LNCAP (cell line): ENCODE measurements at regions not wholly inside any gene's neighbourhood (a gene's known extent, or its start where the extent isn't known, plus 50 kb on each side); places are given as distances from the start of the nearest gene placed in this dataset.

Experiments
- CTCF ChIP-seq: fragments of 450-650 bp; IDR thresholded peaks from 2 replicates; pipeline ENCODE4 v1.5.1; 2017; ENCODE audit warnings: mild to moderate bottlenecking

DNA sequence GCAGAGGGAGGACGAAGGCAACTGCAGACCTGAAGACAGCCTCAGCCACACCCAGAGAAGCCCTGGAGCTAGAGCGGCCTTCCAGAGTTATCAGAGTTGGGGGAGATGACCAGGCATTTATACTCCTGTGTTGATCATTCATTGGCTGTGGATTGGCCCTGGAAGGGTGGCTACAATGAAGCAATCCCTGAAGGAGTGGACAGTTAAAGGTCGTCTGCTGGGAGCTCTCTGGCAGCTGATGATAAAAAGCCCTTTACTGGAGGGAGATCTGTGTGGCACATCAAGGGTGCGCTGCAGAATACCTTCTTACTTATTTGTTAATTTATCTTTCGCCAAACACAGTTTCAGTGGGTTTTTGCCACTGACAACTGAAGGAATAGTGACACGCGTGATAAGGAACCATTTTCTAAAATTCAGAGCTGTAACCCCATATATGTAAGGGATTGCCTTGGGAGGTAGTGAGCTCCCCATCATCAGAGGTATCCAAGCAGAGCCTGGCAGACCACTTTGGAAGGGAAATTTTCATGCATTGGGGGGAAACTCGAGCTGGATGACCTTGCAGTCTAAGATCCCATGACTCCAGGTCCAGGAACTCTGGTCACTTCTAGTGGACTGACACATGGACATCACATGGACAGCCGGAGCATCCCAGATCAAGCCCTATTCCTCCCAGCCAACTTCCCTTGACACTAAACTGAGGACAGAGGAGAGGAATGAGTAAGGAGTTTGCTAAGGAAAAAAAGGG lies 126.4 kb upstream of the GADD45A start:
- TF ChIP-seq CTCF, result no peak

GRCh38 chr1:67559222-67559700 lies 125.7 kb upstream of the GADD45A start:
- no peak for TF ChIP-seq CTCF

- no peak for TF ChIP-seq CTCF
These were observed 124.3 kb upstream of the GADD45A start for GRCh38 chr1:67560580-67561255.

GRCh38 chr1:67561704-67562113 lies 123.3 kb upstream of the GADD45A start:
- TF ChIP-seq CTCF, result peak; percentile 91

DNA sequence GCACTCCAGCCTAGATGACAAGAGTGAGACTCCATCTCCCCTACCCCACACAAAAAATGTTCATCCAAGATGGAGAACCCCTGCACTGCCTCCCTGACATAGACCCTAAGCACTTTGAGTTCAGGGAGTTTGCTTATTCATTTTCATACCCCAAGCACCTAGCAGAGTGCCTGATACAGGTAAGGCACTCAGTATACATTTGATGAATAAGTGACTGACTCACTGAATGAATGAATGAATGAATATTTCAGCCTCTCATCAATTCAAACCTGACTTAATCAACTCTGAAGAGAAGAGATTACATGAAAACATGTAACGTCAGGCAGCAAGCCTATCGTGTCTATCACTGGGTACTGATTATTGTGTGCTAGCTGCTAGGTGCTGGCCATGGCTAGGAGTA lies 121.3 kb upstream of the GADD45A start:
- TF ChIP-seq CTCF, result no peak

DNA sequence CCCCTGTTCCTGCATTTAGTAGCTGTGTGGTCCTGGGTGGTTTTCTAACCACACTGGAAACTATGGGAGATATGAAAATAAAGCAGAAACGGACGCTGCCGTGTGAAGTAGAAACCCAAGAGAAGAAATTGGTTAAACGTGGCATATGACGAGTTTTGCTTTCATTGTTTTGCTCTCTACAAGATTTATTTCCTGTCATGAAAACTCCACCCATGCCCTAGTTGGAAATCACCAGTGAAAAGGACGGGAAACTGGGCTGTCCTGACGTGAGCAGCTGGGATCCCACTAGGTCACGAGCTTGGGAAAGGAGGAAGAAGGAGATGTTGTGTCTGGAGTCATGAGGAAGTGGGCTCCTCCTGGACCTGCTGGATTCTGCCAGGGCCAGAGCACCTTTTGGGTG lies 120.8 kb upstream of the GADD45A start:
- TF ChIP-seq CTCF, result no peak

- TF ChIP-seq CTCF, result no peak
These were observed 118.1 kb upstream of the GADD45A start for GRCh38 chr1:67566803-67567377.
